OCI-LY7 (cell line): ENCODE measurements at regions not wholly inside any gene's neighbourhood (a gene's known extent, or its start where the extent isn't known, plus 50 kb on each side); places are given as distances from the start of the nearest gene placed in this dataset.

Source experiments
- BruUV-seq: library from RNA; stranded (reverse); fragments of 400-500 nt; replicated peaks from 2 replicates; lab custom pipeline; 2021; lab: Mats Ljungman, UMichigan
- CTCF ChIA-PET: fragments of 300-600 bp; sonication (Branson Sonifier 250); formaldehyde crosslinking; loops from one replicate; lab custom pipeline; 2022; ENCODE audit warnings: antibody characterized with exemption; ENCODE audit not compliant: unreplicated experiment; lab: Charles Lee
- POLR2A ChIA-PET: fragments of 300-600 bp; sonication (Branson Sonifier 250); formaldehyde crosslinking; loops from one replicate; lab custom pipeline; 2022; ENCODE audit warnings: antibody characterized with exemption; lab: Charles Lee
- DNase-seq: peaks from one replicate; pipeline ENCODE4 v3.0.0-alpha.2; 2015; ENCODE audit warnings: low spot score
- H2AFZ ChIP-seq: fragments of 200-600 bp; sonication (generic), shearing (Covaris generic); 2 replicates; pipeline ENCODE4 v1.6.1; 2014; ENCODE audit warnings: mild to moderate bottlenecking, antibody characterized with exemption, low read length, moderate library complexity
- H3K27ac ChIP-seq: fragments of 200-600 bp; sonication (generic); 2 replicates; pipeline ENCODE4 v1.5.1; 2014; ENCODE audit warnings: mixed run types, low read depth, mild to moderate bottlenecking, moderate library complexity, low read length, inconsistent platforms; ENCODE audit not compliant: poor library complexity, severe bottlenecking
- H3K36me3 ChIP-seq: fragments of 200-600 bp; sonication (generic); 2 replicates; pipeline ENCODE4 v1.6.1; 2014; ENCODE audit warnings: mild to moderate bottlenecking, antibody characterized with exemption, low read length, moderate library complexity, mixed read lengths; ENCODE audit not compliant: insufficient read depth
- H3K4me1 ChIP-seq: fragments of 200-600 bp; sonication (generic); 2 replicates; pipeline ENCODE4 v1.5.1; 2014; ENCODE audit warnings: mild to moderate bottlenecking, low read length; ENCODE audit not compliant: insufficient read depth, poor library complexity, severe bottlenecking
- H3K4me2 ChIP-seq: fragments of 200-600 bp; sonication (generic); 2 replicates; pipeline ENCODE4 v1.6.1; 2014; ENCODE audit warnings: mild to moderate bottlenecking, low read length
- H3K4me3 ChIP-seq: fragments of 200-600 bp; sonication (generic); 2 replicates; pipeline ENCODE4 v1.5.1; 2014; ENCODE audit warnings: mild to moderate bottlenecking, low read depth, low read length; ENCODE audit not compliant: poor library complexity, severe bottlenecking
- H3K79me2 ChIP-seq: fragments of 200-600 bp; sonication (generic); 2 replicates; pipeline ENCODE4 v1.6.1; 2016; ENCODE audit warnings: low read depth, mild to moderate bottlenecking, low read length, moderate library complexity, mixed read lengths; ENCODE audit not compliant: insufficient read depth
- H3K9me2 ChIP-seq: fragments of 200-600 bp; sonication (generic); 2 replicates; pipeline ENCODE4 v1.6.1; 2016; ENCODE audit warnings: mild to moderate bottlenecking, low read length, mixed read lengths; ENCODE audit not compliant: insufficient read depth
- H3K9me3 ChIP-seq: fragments of 200-600 bp; sonication (generic); 2 replicates; pipeline ENCODE4 v1.6.1; 2014; ENCODE audit warnings: mild to moderate bottlenecking, mixed run types, low read length, mixed read lengths
- H4K20me1 ChIP-seq: fragments of 200-600 bp; sonication (generic); 2 replicates; pipeline ENCODE4 v1.6.1; 2014; ENCODE audit warnings: mild to moderate bottlenecking, antibody characterized with exemption, low read length, moderate library complexity, mixed read lengths; ENCODE audit not compliant: insufficient read depth
- EZH2phosphoT487 ChIP-seq: fragments of 200-600 bp; sonication (generic); IDR thresholded peaks from 2 replicates; pipeline ENCODE4 v1.6.1; 2018; ENCODE audit warnings: low read depth, borderline replicate concordance, mild to moderate bottlenecking, mixed run types, antibody characterized with exemption, low read length, moderate library complexity, mixed read lengths
- intact Hi-C: fragments of 100-400 bp; cut with micrococcal nuclease; formaldehyde crosslinking; loops from one replicate; pipeline ENCODE4 v1.10.0; 2022; ENCODE audit not compliant: unreplicated experiment
- TF ChIP-seq, protein P1 (sequence below): fragments of 200-600 bp; sonication (generic); conservative IDR thresholded peaks from 2 replicates; pipeline ENCODE4 v1.5.1; 2014; ENCODE audit warnings: mild to moderate bottlenecking, antibody characterized with exemption, low read length, moderate library complexity, mixed read lengths

DNA sequence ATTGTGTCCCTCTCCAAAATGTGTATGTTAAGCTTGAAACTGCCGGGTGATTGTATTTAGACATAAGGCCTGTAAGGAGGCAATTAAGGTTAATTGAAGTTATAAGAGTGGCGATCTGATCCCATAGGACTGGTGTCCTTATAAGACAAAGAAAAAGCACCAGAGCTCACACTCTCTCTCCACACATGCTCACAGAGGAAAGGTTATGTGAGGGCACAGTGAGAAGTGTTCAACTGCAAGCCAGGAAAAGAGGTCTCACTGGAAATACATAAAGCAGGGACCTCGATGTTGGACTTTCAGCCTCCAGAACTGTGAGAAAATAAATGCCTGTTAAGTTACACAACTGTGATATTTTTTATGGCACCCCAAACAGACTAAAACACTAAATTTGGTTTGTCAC, 1233.8 kb upstream of the CNTN5 start:
- Histone ChIP-seq H3K4me3 (no peak overlapping the region), H3K9me2 (no peaks in the 10 kb centered on the region), H4K20me1 (no peaks in the 10 kb centered on the region), H3K27ac (no peak overlapping the region), H3K4me1 (no peaks in the 10 kb centered on the region), H3K79me2 (no peaks in the 10 kb centered on the region), H2AFZ (no peak overlapping the region), H3K4me2 (no peak overlapping the region), H3K36me3 (no peaks in the 10 kb centered on the region), H3K9me3 (no peaks in the 10 kb centered on the region)
- no peak for DNase-seq
- no TSS peak for BruUV-seq
- intact Hi-C loops = no loop called here
- ChIA-PET POLR2A (no interaction called here), CTCF (no interaction called here)
- TF ChIP-seq EZH2phosphoT487 = no peak

DNA sequence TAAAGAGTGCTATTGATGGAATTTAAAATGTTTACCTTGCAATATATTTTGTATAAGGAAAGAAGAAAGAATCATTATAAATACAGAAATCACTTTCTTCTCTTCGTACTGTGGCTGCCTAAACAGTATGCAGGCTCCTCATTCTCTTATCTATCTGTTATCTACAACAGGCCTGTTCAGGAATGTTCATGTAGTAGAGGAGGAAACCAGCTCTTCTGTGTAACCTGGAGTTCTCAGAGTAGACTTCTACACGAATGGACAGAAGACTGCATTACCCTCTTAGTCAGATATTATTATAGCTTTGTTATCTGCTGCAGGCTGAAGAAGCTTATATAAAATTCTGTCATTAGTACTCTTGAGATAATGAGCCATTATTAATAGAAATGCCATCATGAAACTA, 1225.9 kb upstream of the CNTN5 start:
- H3K9me2 ChIP-seq = no peaks in the 10 kb centered on the region
- H3K4me3 ChIP-seq = no peak overlapping the region
- H3K27ac ChIP-seq = no peak overlapping the region
- POLR2A ChIA-PET = no interaction called here
- no peak overlapping the region for H3K4me2 ChIP-seq
- no peak for DNase-seq
- no peaks in the 10 kb centered on the region for H3K4me1 ChIP-seq
- TF ChIP-seq, protein P1, sequence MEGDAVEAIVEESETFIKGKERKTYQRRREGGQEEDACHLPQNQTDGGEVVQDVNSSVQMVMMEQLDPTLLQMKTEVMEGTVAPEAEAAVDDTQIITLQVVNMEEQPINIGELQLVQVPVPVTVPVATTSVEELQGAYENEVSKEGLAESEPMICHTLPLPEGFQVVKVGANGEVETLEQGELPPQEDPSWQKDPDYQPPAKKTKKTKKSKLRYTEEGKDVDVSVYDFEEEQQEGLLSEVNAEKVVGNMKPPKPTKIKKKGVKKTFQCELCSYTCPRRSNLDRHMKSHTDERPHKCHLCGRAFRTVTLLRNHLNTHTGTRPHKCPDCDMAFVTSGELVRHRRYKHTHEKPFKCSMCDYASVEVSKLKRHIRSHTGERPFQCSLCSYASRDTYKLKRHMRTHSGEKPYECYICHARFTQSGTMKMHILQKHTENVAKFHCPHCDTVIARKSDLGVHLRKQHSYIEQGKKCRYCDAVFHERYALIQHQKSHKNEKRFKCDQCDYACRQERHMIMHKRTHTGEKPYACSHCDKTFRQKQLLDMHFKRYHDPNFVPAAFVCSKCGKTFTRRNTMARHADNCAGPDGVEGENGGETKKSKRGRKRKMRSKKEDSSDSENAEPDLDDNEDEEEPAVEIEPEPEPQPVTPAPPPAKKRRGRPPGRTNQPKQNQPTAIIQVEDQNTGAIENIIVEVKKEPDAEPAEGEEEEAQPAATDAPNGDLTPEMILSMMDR = no peak
- no peak for TF ChIP-seq EZH2phosphoT487
- H4K20me1 ChIP-seq = no peaks in the 10 kb centered on the region
- CTCF ChIA-PET = no interaction called here
- no peaks in the 10 kb centered on the region for H3K36me3 ChIP-seq
- H3K79me2 ChIP-seq = no peaks in the 10 kb centered on the region
- intact Hi-C loops = no loop called here
- no TSS peak for BruUV-seq
- no peak overlapping the region for H2AFZ ChIP-seq
- H3K9me3 ChIP-seq = no peaks in the 10 kb centered on the region

DNA sequence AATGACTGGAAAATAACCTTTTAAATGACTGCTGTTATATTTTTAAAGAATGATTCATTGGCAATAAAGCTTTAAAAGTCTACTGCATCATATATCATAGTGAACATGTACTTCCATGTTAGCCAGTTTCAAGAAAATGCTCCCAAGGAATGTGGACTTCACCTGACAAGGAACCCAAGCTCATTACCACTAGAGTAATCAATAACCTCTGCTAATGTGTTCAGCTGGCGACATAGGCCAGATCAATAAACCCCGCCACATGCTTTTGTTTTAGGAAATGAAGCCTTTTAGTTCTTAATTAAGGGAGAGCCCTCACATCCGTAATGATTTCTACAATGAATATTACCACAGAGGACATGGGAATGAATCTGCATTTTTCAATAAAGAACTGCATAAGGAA, 1219.9 kb upstream of the CNTN5 start:
- Histone ChIP-seq H3K9me2 (no peaks in the 10 kb centered on the region), H3K27ac (no peak overlapping the region), H3K4me2 (no peak overlapping the region), H3K9me3 (no peaks in the 10 kb centered on the region), H4K20me1 (no peaks in the 10 kb centered on the region), H3K4me3 (no peak overlapping the region), H3K4me1 (no peaks in the 10 kb centered on the region), H2AFZ (no peak overlapping the region), H3K79me2 (no peaks in the 10 kb centered on the region), H3K36me3 (no peaks in the 10 kb centered on the region)
- intact Hi-C loops = no loop called here
- DNase-seq = no peak
- BruUV-seq = no TSS peak
- POLR2A ChIA-PET = no interaction called here
- CTCF ChIA-PET = no interaction called here
- no peak for TF ChIP-seq EZH2phosphoT487
- TF ChIP-seq, protein P1 = no peak
